ENCODE measurements at regions not wholly inside any gene's neighbourhood (a gene's known extent, or its start where the extent isn't known, plus 50 kb on each side); places are given as distances from the start of the nearest gene placed in this dataset.

GRCh38 chr2:37843556-37843955, 81.5 kb upstream of the RMDN2 start:
- no peaks in the 10 kb centered on the region for H3K36me3 ChIP-seq
- no peak for ATAC-seq
- no peak overlapping the region for H3K27ac ChIP-seq
- intact Hi-C loops (cut with DNase I), result no loop called here
- no peak for TF ChIP-seq POLR2A (IDR thresholded peaks at IDR 0.05)
- TF ChIP-seq CTCF (IDR thresholded peaks at IDR 0.05), result no peak
- WGBS, 4 donors, result 0 to 3% (median 1%) methylated on average over 1 of the region's 1 CpG
- no peaks in the 10 kb centered on the region for H3K4me1 ChIP-seq
- no peaks in the 10 kb centered on the region for H3K9me3 ChIP-seq
- no peak for DNase-seq
- H3K27me3 ChIP-seq, result no peaks in the 10 kb centered on the region
- H3K4me3 ChIP-seq, result no peak overlapping the region

- Histone ChIP-seq H3K4me1 (peaks cover 0 to 13% (median 2%) of the 10 kb centered on the region in 12 donors), H3K27me3 (no peaks in the 10 kb centered on the region), H3K4me3 (no peak overlapping the region), H3K9me3 (no peaks in the 10 kb centered on the region), H3K27ac (no peak overlapping the region), H3K36me3 (no peaks in the 10 kb centered on the region)
- 0 to 98% (median 76%) methylated on average over 1 of the region's 1 CpG for WGBS, 4 donors
- no peak for DNase-seq
- ATAC-seq, result no peak
- intact Hi-C loops (cut with DNase I), result no loop called here
- no peak for TF ChIP-seq POLR2A (IDR thresholded peaks at IDR 0.05)
- TF ChIP-seq CTCF (IDR thresholded peaks at IDR 0.05), result no peak
These were observed 78.9 kb upstream of the RMDN2 start for GRCh38 chr2:37846207-37846606.

DNA sequence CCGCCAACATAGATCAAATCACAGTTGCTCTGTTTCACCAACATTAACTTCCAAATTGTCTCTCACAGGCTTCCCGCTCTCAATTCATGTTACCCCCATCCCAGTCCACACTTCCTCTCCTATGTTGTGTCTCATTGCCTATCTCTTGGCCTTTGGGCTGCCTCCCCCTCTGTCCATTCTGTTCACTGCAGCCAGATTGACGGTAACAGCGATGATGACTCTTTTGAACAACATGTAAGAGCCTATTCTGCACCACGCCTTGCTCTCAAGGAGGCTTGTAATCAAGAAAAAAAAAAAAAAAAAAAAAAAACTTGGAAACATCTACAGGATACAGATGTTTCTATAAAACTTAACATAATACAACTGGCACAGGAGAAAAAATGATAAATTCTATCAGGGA, 77.3 kb upstream of the RMDN2 start:
- Histone ChIP-seq H3K27me3 (no peaks in the 10 kb centered on the region), H3K9me3 (no peaks in the 10 kb centered on the region), H3K27ac (no peak overlapping the region), H3K4me3 (no peak overlapping the region), H3K36me3 (no peaks in the 10 kb centered on the region), H3K4me1 (peaks cover 0 to 26% (median 12%) of the 10 kb centered on the region in 12 donors)
- TF ChIP-seq POLR2A (IDR thresholded peaks at IDR 0.05), result no peak
- no peak for TF ChIP-seq CTCF (IDR thresholded peaks at IDR 0.05)
- DNase-seq (no peak), ATAC-seq (no peak)
- intact Hi-C loops (cut with DNase I), result no loop called here
- 87 to 93% (median 89%) methylated on average over 5 of the region's 5 CpGs for WGBS, 4 donors

GRCh38 chr2:37848451-37848850, 76.6 kb upstream of the RMDN2 start:
- DNase-seq (no peak), ATAC-seq (no peak)
- no peaks in the 10 kb centered on the region for H3K36me3 ChIP-seq
- H3K4me1 ChIP-seq, result peaks cover 0 to 26% (median 12%) of the 10 kb centered on the region in 12 donors
- intact Hi-C loops (cut with DNase I), result no loop called here
- no peak overlapping the region for H3K4me3 ChIP-seq
- TF ChIP-seq CTCF (IDR thresholded peaks at IDR 0.05) (no peak), POLR2A (IDR thresholded peaks at IDR 0.05) (no peak)
- 86 to 92% (median 90%) methylated on average over 2 of the region's 2 CpGs for WGBS, 4 donors
- no peaks in the 10 kb centered on the region for H3K27me3 ChIP-seq
- H3K9me3 ChIP-seq, result no peaks in the 10 kb centered on the region
- no peak overlapping the region for H3K27ac ChIP-seq
